GM18498 (cell line): ENCODE measurements at regions not wholly inside any gene's neighbourhood (a gene's known extent, or its start where the extent isn't known, plus 50 kb on each side); places are given as distances from the start of the nearest gene placed in this dataset.
"Not testable (repeated sequence)": the region's sequence is repeated elsewhere in the genome, so short reads cannot be mapped to it uniquely, and the experiment has no call there.

ENCODE experiments used
- ATAC-seq: cut with Tn5 transposase; IDR thresholded peaks from one replicate; pipeline ENCODE4 v1.9.1; 2021; ENCODE audit warnings: mild to moderate bottlenecking, moderate library complexity; ENCODE audit not compliant: unreplicated experiment

- ATAC-seq, result no peak
Measured at GRCh38 chr9:12351293-12352044, 341.7 kb upstream of the TYRP1 start.

- ATAC-seq, result no peak
Measured at GRCh38 chr9:12352045-12352315, 341.2 kb upstream of the TYRP1 start.

GRCh38 chr9:12363439-12363838 is 329.7 kb upstream of the TYRP1 start:
- no peak for ATAC-seq

- ATAC-seq, result no peak
Measured at GRCh38 chr9:12368569-12368968, 324.6 kb upstream of the TYRP1 start.

GRCh38 chr9:12391839-12392509 is 301.2 kb upstream of the TYRP1 start:
- ATAC-seq, result no peak

GRCh38 chr9:12394105-12394504 is 299.1 kb upstream of the TYRP1 start:
- ATAC-seq, result no peak

- no peak for ATAC-seq
Measured at GRCh38 chr9:12403721-12404120, 289.5 kb upstream of the TYRP1 start.

GRCh38 chr9:12413986-12414385 is 279.2 kb upstream of the TYRP1 start:
- no peak for ATAC-seq

- no peak for ATAC-seq
Measured at GRCh38 chr9:12414514-12414913, 278.7 kb upstream of the TYRP1 start.

- no peak for ATAC-seq
Measured at GRCh38 chr9:12415361-12415760, 277.8 kb upstream of the TYRP1 start.

- no peak for ATAC-seq
Measured at GRCh38 chr9:12416716-12417115, 276.5 kb upstream of the TYRP1 start.

GRCh38 chr9:12424243-12424642 is 268.9 kb upstream of the TYRP1 start:
- no peak for ATAC-seq

GRCh38 chr9:12425878-12426864 is 267.0 kb upstream of the TYRP1 start:
- ATAC-seq, result no peak

GRCh38 chr9:12439267-12439666 is 253.9 kb upstream of the TYRP1 start:
- ATAC-seq, result no peak

GRCh38 chr9:12441080-12441479 is 252.1 kb upstream of the TYRP1 start:
- not testable (repeated sequence) for ATAC-seq

- ATAC-seq, result no peak
Measured at GRCh38 chr9:12441506-12441905, 251.7 kb upstream of the TYRP1 start.

- ATAC-seq, result no peak
Measured at GRCh38 chr9:12448246-12448645, 244.9 kb upstream of the TYRP1 start.

- no peak for ATAC-seq
Measured at GRCh38 chr9:12457237-12457636, 235.9 kb upstream of the TYRP1 start.

GRCh38 chr9:12461763-12462460 is 231.3 kb upstream of the TYRP1 start:
- ATAC-seq, result no peak

GRCh38 chr9:12462861-12463260 is 230.3 kb upstream of the TYRP1 start:
- no peak for ATAC-seq

GRCh38 chr9:12463641-12464040 is 229.5 kb upstream of the TYRP1 start:
- no peak for ATAC-seq
